ENCODE measurements at regions not wholly inside any gene's neighbourhood (a gene's known extent, or its start where the extent isn't known, plus 50 kb on each side); places are given as distances from the start of the nearest gene placed in this dataset.

DNA sequence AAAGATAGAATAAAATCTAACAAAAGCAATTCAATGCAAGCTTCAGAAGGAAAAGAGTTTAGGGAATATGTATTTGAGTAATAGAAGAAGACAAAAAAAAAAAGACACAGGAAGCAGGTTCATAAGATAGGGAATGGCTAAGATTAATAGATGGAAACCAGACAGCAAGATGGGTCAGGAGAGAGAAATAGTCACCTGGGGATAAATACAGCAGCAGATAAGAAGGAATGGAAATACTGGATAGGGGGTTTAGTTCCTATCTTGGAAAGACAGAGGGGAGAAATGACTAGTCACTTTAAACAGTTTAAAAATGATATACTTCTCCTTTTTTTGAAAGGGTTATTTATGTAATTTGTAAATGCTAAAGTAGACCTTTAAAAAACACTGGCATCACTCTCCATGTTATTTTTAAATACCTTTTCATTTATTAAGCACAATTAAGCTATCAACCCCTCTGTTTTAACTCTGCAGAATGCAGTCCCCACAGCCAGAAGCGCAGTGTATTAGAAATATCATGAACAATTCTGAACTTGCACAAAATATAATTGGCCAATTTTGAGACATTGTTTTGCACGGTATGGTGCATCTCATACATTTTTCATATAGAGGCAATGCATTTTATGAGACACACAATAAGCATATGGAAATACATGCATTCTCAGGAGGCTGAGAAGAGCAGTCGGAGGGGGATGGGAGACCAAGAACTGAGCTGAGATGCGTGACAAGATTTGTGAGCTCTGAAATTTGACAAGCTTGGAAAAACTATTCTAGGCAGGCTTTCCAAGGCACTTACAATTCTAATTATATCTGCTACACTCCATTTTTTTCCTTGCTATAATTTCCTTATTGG lies 303.4 kb upstream of the PRICKLE1 start:
- Histone ChIP-seq H3K79me2 (ENCODE audit: insufficient read depth, low read length) (no peaks in the 10 kb centered on the region), H3K4me1 (ENCODE audit: control insufficient read depth in 1 of 2, insufficient read depth in 2 of 2, low read length in 2 of 2) (no peaks in the 10 kb centered on the region), H3K27ac (ENCODE audit: low read depth, low read length) (no peak overlapping the region), H3K27me3 (ENCODE audit: insufficient read depth, low read length) (no peaks in the 10 kb centered on the region), H3K9me2 (ENCODE audit: insufficient read depth) (no peaks in the 10 kb centered on the region), H2AFZ (ENCODE audit: low read depth, low read length, poor library complexity, severe bottlenecking) (no peak overlapping the region), H3K9ac (ENCODE audit: low read length) (no peak overlapping the region), H4K20me1 (ENCODE audit: insufficient read depth) (no peaks in the 10 kb centered on the region), H3K4me2 (ENCODE audit: low read length) (no peak overlapping the region), H3K4me3 (replicated peaks in 1 of 2; ENCODE audit: low read depth in 1 of 2, low read length in 2 of 2) (no peak overlapping the region), H3K9me3 (ENCODE audit: control insufficient read depth in 1 of 2, insufficient read depth in 1 of 2, low read depth in 1 of 2, low read length in 2 of 2) (no peaks in the 10 kb centered on the region), H3K36me3 (ENCODE audit: control insufficient read depth in 1 of 2, insufficient read depth in 2 of 2, low read length in 2 of 2) (no peaks in the 10 kb centered on the region)
- no peak for TF ChIP-seq CBX3 (IDR thresholded peaks at IDR 0.05; ENCODE audit: low read depth)
- TF ChIP-seq SP1 (IDR thresholded peaks at IDR 0.05; ENCODE audit: low read depth) = no peak
- intact Hi-C loops (cut with micrococcal nuclease) = no loop called here
- ATAC-seq (no peak), DNase-seq (ENCODE audit: low read depth, low spot score) (no peak)
- CTCF ChIA-PET = no interaction called here
- POLR2A ChIA-PET = no interaction called here
- RAD21 ChIA-PET (ENCODE audit: low non-redundant PET in 1 of 2, low total read pairs in 2 of 2, uncharacterized antibody in 2 of 2, unreplicated experiment in 2 of 2) = no interaction called here
- no TSS peak for BruUV-seq (replicated peaks)

- Histone ChIP-seq H3K27ac (ENCODE audit: low read depth, low read length) (no peak overlapping the region), H2AFZ (ENCODE audit: low read depth, low read length, poor library complexity, severe bottlenecking) (no peak overlapping the region), H3K9ac (ENCODE audit: low read length) (no peak overlapping the region), H3K27me3 (ENCODE audit: insufficient read depth, low read length) (no peaks in the 10 kb centered on the region), H3K9me2 (ENCODE audit: insufficient read depth) (no peaks in the 10 kb centered on the region), H3K4me1 (ENCODE audit: control insufficient read depth in 1 of 2, insufficient read depth in 2 of 2, low read length in 2 of 2) (no peaks in the 10 kb centered on the region), H3K4me2 (ENCODE audit: low read length) (no peak overlapping the region), H3K9me3 (ENCODE audit: control insufficient read depth in 1 of 2, insufficient read depth in 1 of 2, low read depth in 1 of 2, low read length in 2 of 2) (no peaks in the 10 kb centered on the region), H3K4me3 (replicated peaks in 1 of 2; ENCODE audit: low read depth in 1 of 2, low read length in 2 of 2) (no peak overlapping the region), H4K20me1 (ENCODE audit: insufficient read depth) (no peaks in the 10 kb centered on the region), H3K36me3 (ENCODE audit: control insufficient read depth in 1 of 2, insufficient read depth in 2 of 2, low read length in 2 of 2) (no peaks in the 10 kb centered on the region), H3K79me2 (ENCODE audit: insufficient read depth, low read length) (no peaks in the 10 kb centered on the region)
- RAD21 ChIA-PET (ENCODE audit: low non-redundant PET in 1 of 2, low total read pairs in 2 of 2, uncharacterized antibody in 2 of 2, unreplicated experiment in 2 of 2) = no interaction called here
- intact Hi-C loops (cut with micrococcal nuclease) = no loop called here
- BruUV-seq (replicated peaks) = no TSS peak
- ATAC-seq (no peak), DNase-seq (ENCODE audit: low read depth, low spot score) (no peak)
- POLR2A ChIA-PET = no interaction called here
- CTCF ChIA-PET = no interaction called here
- TF ChIP-seq ATF3 (IDR thresholded peaks at IDR 0.05) (no peak), POLR2A (IDR thresholded peaks at IDR 0.05; ENCODE audit: borderline replicate concordance, extremely low read depth, insufficient read depth, insufficient read length) (no peak), YY1 (IDR thresholded peaks at IDR 0.05; ENCODE audit: extremely low read depth, insufficient replicate concordance, low read depth, low read length) (no peak), ZNF274 (IDR thresholded peaks at IDR 0.05; ENCODE audit: low read depth, low read length) (no peak), FOSL1 (IDR thresholded peaks at IDR 0.05; ENCODE audit: low read depth) (no peak), SIN3A (IDR thresholded peaks at IDR 0.05; ENCODE audit: low read depth) (no peak), CEBPB (IDR thresholded peaks at IDR 0.05; ENCODE audit: low read depth) (no peak), SRF (IDR thresholded peaks at IDR 0.05; ENCODE audit: low read depth) (no peak), EZH2phosphoT487 (IDR thresholded peaks at IDR 0.05; ENCODE audit: borderline replicate concordance) (no peak), EGR1 (IDR thresholded peaks at IDR 0.05; ENCODE audit: low read depth) (no peak), ZFX (IDR thresholded peaks at IDR 0.05) (no peak), JUND (IDR thresholded peaks at IDR 0.05) (no peak), ELF1 (IDR thresholded peaks at IDR 0.05; ENCODE audit: borderline replicate concordance, low read depth) (no peak), EZH2 (IDR thresholded peaks at IDR 0.05) (no peak), TCF7L2 (IDR thresholded peaks at IDR 0.05; ENCODE audit: borderline replicate concordance, extremely low read depth, insufficient read depth, insufficient read length) (no peak)
- TF ChIP-seq, protein P1, sequence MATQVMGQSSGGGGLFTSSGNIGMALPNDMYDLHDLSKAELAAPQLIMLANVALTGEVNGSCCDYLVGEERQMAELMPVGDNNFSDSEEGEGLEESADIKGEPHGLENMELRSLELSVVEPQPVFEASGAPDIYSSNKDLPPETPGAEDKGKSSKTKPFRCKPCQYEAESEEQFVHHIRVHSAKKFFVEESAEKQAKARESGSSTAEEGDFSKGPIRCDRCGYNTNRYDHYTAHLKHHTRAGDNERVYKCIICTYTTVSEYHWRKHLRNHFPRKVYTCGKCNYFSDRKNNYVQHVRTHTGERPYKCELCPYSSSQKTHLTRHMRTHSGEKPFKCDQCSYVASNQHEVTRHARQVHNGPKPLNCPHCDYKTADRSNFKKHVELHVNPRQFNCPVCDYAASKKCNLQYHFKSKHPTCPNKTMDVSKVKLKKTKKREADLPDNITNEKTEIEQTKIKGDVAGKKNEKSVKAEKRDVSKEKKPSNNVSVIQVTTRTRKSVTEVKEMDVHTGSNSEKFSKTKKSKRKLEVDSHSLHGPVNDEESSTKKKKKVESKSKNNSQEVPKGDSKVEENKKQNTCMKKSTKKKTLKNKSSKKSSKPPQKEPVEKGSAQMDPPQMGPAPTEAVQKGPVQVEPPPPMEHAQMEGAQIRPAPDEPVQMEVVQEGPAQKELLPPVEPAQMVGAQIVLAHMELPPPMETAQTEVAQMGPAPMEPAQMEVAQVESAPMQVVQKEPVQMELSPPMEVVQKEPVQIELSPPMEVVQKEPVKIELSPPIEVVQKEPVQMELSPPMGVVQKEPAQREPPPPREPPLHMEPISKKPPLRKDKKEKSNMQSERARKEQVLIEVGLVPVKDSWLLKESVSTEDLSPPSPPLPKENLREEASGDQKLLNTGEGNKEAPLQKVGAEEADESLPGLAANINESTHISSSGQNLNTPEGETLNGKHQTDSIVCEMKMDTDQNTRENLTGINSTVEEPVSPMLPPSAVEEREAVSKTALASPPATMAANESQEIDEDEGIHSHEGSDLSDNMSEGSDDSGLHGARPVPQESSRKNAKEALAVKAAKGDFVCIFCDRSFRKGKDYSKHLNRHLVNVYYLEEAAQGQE (IDR thresholded peaks at IDR 0.05; ENCODE audit: low read depth) = no peak
Observed at GRCh38 chr12:42887657-42888056, 298.1 kb upstream of the PRICKLE1 start.
